HCT116 (cell line): ENCODE measurements at regions not wholly inside any gene's neighbourhood (a gene's known extent, or its start where the extent isn't known, plus 50 kb on each side); places are given as distances from the start of the nearest gene placed in this dataset.

Experiments
- ATAC-seq: fragments of 200-7000 bp; cut with Tn5 transposase; 2 replicates; pipeline ENCODE4 v1.9.1; 2020; ENCODE audit warnings: mild to moderate bottlenecking, moderate library complexity
- BruUV-seq: library from RNA; stranded (reverse); fragments of 400-500 nt; replicated peaks from 2 replicates; lab custom pipeline; 2021; lab: Mats Ljungman, UMichigan
- CTCF ChIA-PET: fragments of 300-600 bp; sonication (Branson Sonifier 250); formaldehyde crosslinking; loops from one replicate; lab custom pipeline; 2021; ENCODE audit warnings: antibody characterized with exemption; lab: Charles Lee
- POLR2A ChIA-PET: fragments of 300-600, 350-600 bp; sonication (Branson Sonifier 250); formaldehyde crosslinking; loops from one replicate; lab custom pipeline; 2021; ENCODE audit warnings: antibody characterized with exemption; lab: Charles Lee
- RAD21 ChIA-PET, 2 experiments: fragments of 300-600 bp; sonication (Branson Sonifier 250); formaldehyde crosslinking; loops; one replicate each; lab custom pipeline; 2023; ENCODE audit warnings: low total read pairs in 2 of 2; ENCODE audit not compliant: uncharacterized antibody in 2 of 2, unreplicated experiment in 2 of 2, low non-redundant PET in 1 of 2; lab: Charles Lee
- DNase-seq: peaks from one replicate; pipeline ENCODE4 v3.0.0-alpha.2; 2010; ENCODE audit warnings: low read depth, low spot score
- H2AFZ ChIP-seq: fragments of 200-600 bp; shearing (Covaris generic), sonication (generic); 2 replicates; pipeline ENCODE4 v1.6.1; 2017; ENCODE audit warnings: low read depth, mixed run types, mixed read lengths, antibody characterized with exemption, low read length; ENCODE audit not compliant: poor library complexity, severe bottlenecking
- H3K27ac ChIP-seq: 2 replicates; pipeline ENCODE4 v1.5.1; 2012; ENCODE audit warnings: low read depth, low read length
- H3K27me3 ChIP-seq: fragments of 200-600 bp; sonication (generic); 2 replicates; pipeline ENCODE4 v1.6.1; 2016; ENCODE audit warnings: mixed run types, low read length, mixed read lengths; ENCODE audit not compliant: insufficient read depth
- H3K36me3 ChIP-seq, 2 experiments: fragments of 200-500 bp in 1 of 2; fragments of 200-600 bp in 1 of 2; sonication (Bioruptor generic) in 1 of 2; sonication (generic) in 1 of 2; 2 replicates each; pipeline versions ENCODE4 v1.5.1 to v1.6.1; 2014 to 2016; ENCODE audit warnings: low read length in 2 of 2, inconsistent platforms in 1 of 2, mixed read lengths in 1 of 2, mixed run types in 1 of 2; ENCODE audit not compliant: insufficient read depth in 2 of 2, control insufficient read depth in 1 of 2
- H3K4me1 ChIP-seq, 2 experiments: fragments of 200-600 bp in 1 of 2; sonication (generic) in 1 of 2; 2 replicates each; pipeline versions ENCODE4 v1.5.1 to v1.6.1; 2012 to 2017; ENCODE audit warnings: low read length in 2 of 2, inconsistent platforms in 1 of 2, mild to moderate bottlenecking in 1 of 2, mixed read lengths in 1 of 2, mixed run types in 1 of 2, moderate library complexity in 1 of 2; ENCODE audit not compliant: insufficient read depth in 2 of 2, control insufficient read depth in 1 of 2
- H3K4me2 ChIP-seq: fragments of 200-600 bp; sonication (generic); 2 replicates; pipeline ENCODE4 v1.6.1; 2017; ENCODE audit warnings: mixed run types, low read length, mixed read lengths
- H3K4me3 ChIP-seq, 2 experiments: fragments of 200-600 bp in 1 of 2; sonication (generic) in 1 of 2; replicated peaks in 1 of 2; 2 replicates each; pipeline ENCODE4 v1.5.1; 2011 to 2016; ENCODE audit warnings: low read length in 2 of 2, control low read depth in 1 of 2, low read depth in 1 of 2, mild to moderate bottlenecking in 1 of 2, mixed read lengths in 1 of 2, mixed run types in 1 of 2
- H3K79me2 ChIP-seq: fragments of 200-600 bp; sonication (generic); 2 replicates; pipeline ENCODE4 v1.6.1; 2017; ENCODE audit warnings: mild to moderate bottlenecking, mixed run types, low read length, moderate library complexity, mixed read lengths; ENCODE audit not compliant: insufficient read depth
- H3K9ac ChIP-seq: fragments of 200-600 bp; sonication (generic); 2 replicates; pipeline ENCODE4 v1.6.1; 2016; ENCODE audit warnings: low read length, mixed read lengths
- H3K9me2 ChIP-seq: fragments of 200-600 bp; sonication (generic), shearing (Covaris generic); 2 replicates; pipeline ENCODE4 v1.6.1; 2017; ENCODE audit warnings: mixed run types, mild to moderate bottlenecking, moderate library complexity; ENCODE audit not compliant: insufficient read depth
- H3K9me3 ChIP-seq, 2 experiments: fragments of 200-500 bp in 1 of 2; fragments of 200-600 bp in 1 of 2; sonication (Bioruptor generic) in 1 of 2; sonication (generic) in 1 of 2; 2 replicates each; pipeline ENCODE4 v1.6.1; 2014 to 2017; ENCODE audit warnings: low read length in 2 of 2, mixed read lengths in 2 of 2, inconsistent platforms in 1 of 2, low read depth in 1 of 2, mild to moderate bottlenecking in 1 of 2, mixed run types in 1 of 2, moderate library complexity in 1 of 2; ENCODE audit not compliant: control insufficient read depth in 1 of 2, insufficient read depth in 1 of 2
- H4K20me1 ChIP-seq: fragments of 200-600 bp; sonication (generic), shearing (Covaris generic); 2 replicates; pipeline ENCODE4 v1.6.1; 2017; ENCODE audit warnings: mixed run types, mild to moderate bottlenecking, moderate library complexity; ENCODE audit not compliant: insufficient read depth
- CBX3 ChIP-seq: IDR thresholded peaks from 2 replicates; pipeline ENCODE4 v1.6.1; 2012; ENCODE audit warnings: low read depth
- EGR1 ChIP-seq: IDR thresholded peaks from 2 replicates; pipeline ENCODE4 v1.6.1; 2012; ENCODE audit warnings: low read depth
- EZH2 ChIP-seq: fragments of 200-600 bp; sonication (generic); IDR thresholded peaks from 2 replicates; pipeline ENCODE4 v1.6.1; 2017; ENCODE audit warnings: antibody characterized with exemption, mixed run types
- EZH2phosphoT487 ChIP-seq: fragments of 200-600 bp; IDR thresholded peaks from 2 replicates; pipeline ENCODE4 v1.6.1; 2018; ENCODE audit warnings: antibody characterized with exemption, borderline replicate concordance
- FOSL1 ChIP-seq: IDR thresholded peaks from 2 replicates; pipeline ENCODE4 v1.6.1; 2012; ENCODE audit warnings: low read depth
- JUND ChIP-seq: IDR thresholded peaks from 2 replicates; pipeline ENCODE4 v1.6.1; 2012
- POLR2AphosphoS5 ChIP-seq: IDR thresholded peaks from 2 replicates; pipeline ENCODE4 v1.6.1; 2011; ENCODE audit warnings: mild to moderate bottlenecking, low read depth, low read length, moderate library complexity
- RAD21 ChIP-seq: IDR thresholded peaks from 2 replicates; pipeline ENCODE4 v1.6.1; 2012; ENCODE audit warnings: low read depth, mild to moderate bottlenecking
- SP1 ChIP-seq: IDR thresholded peaks from 2 replicates; pipeline ENCODE4 v1.6.1; 2012; ENCODE audit warnings: low read depth
- SRF ChIP-seq: IDR thresholded peaks from 2 replicates; pipeline ENCODE4 v1.6.1; 2012; ENCODE audit warnings: low read depth
- TCF7L2 ChIP-seq: IDR thresholded peaks from 2 replicates; pipeline ENCODE4 v1.7.0; 2011; ENCODE audit warnings: borderline replicate concordance, inconsistent platforms; ENCODE audit not compliant: insufficient read depth, insufficient read length; ENCODE audit errors: extremely low read depth
- YY1 ChIP-seq: IDR thresholded peaks from 2 replicates; pipeline ENCODE4 v1.6.1; 2011; ENCODE audit warnings: low read length, low read depth, moderate library complexity, mild to moderate bottlenecking; ENCODE audit not compliant: insufficient replicate concordance; ENCODE audit errors: extremely low read depth
- ZFX ChIP-seq: fragments of 450-650 bp; IDR thresholded peaks from 2 replicates; pipeline ENCODE4 v1.6.1; 2017
- ZNF274 ChIP-seq: fragments of 200-500 bp; sonication (Bioruptor generic); IDR thresholded peaks from 2 replicates; pipeline ENCODE4 v1.6.1; 2014; ENCODE audit warnings: mild to moderate bottlenecking, low read depth, low read length, inconsistent platforms
- intact Hi-C: fragments of 100-400 bp; cut with micrococcal nuclease; formaldehyde crosslinking; loops from 2 replicates; pipeline ENCODE4 v1.10.0; 2022
- TF ChIP-seq, protein P1 (sequence below): IDR thresholded peaks from 2 replicates; pipeline ENCODE4 v1.6.1; 2011; ENCODE audit warnings: mild to moderate bottlenecking, low read length, moderate library complexity; ENCODE audit not compliant: insufficient replicate concordance; ENCODE audit errors: extremely low read depth
- TF ChIP-seq, protein P2 (sequence below), 3 experiments: fragments of 200-600 bp in 1 of 3; sonication (generic) in 1 of 3; IDR thresholded peaks in 2 of 3; conservative IDR thresholded peaks in 1 of 3; 2 replicates each; pipeline ENCODE4 v1.5.1; 2012 to 2017; ENCODE audit warnings: low read depth in 2 of 3, low read length in 2 of 3, antibody characterized with exemption in 1 of 3, borderline replicate concordance in 1 of 3, control low read depth in 1 of 3, mild to moderate bottlenecking in 1 of 3, mixed read lengths in 1 of 3, mixed run types in 1 of 3, moderate library complexity in 1 of 3; ENCODE audit not compliant: insufficient read depth in 1 of 3
- TF ChIP-seq, protein P3 (sequence below): IDR thresholded peaks from 2 replicates; pipeline ENCODE4 v1.6.1; 2012
- TF ChIP-seq, protein P4 (sequence below): IDR thresholded peaks from 2 replicates; pipeline ENCODE4 v1.6.1; 2012

DNA sequence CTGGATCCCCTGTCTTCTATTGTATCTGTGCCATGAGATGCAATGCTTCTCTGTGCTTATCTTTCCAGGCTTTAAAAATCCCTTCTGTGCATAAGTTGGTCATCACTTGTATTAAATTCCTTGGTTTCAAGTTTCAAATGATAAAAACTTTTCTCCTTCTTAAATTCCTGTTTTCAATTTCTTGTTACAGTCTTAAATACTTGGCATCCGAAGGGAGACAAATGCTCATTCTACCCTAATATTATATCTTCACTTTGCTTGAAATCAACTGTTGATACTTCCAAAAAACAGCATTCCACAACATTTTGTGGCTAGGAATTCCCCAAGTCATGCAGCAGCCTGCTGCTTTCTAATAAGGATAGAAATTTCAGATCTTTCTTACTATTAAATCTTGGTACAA is 413.2 kb upstream of the ACTBL2 start:
- H2AFZ ChIP-seq, result no peak overlapping the region

DNA sequence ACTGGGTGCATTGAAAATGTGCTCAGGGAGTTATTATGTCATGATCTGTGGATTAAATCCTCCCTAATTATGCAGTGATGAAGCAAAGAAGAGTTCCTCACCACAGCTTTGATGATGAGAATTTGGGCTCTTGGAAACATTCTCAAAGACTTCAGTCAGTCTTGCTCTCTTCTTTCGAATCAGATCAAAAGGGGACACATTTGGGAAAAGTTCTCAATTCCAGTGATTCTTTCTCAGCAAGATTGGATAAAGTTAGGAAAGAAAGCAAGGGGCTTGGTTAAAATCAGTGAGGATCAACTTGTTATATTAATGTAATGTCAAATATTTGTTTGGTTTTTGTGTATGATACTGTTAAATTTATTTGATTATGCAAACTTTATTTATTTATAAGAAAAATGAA is 411.3 kb upstream of the ACTBL2 start:
- Histone ChIP-seq H3K9ac (no peak overlapping the region), H3K4me1 (peaks cover 14% of the 10 kb centered on the region in 2 experiments), H3K9me2 (no peaks in the 10 kb centered on the region), H3K27me3 (no peaks in the 10 kb centered on the region), H2AFZ (no peak overlapping the region), H3K9me3 (no peaks in the 10 kb centered on the region), H3K4me3 (no peak overlapping the region), H3K79me2 (no peaks in the 10 kb centered on the region), H3K36me3 (no peaks in the 10 kb centered on the region), H4K20me1 (no peaks in the 10 kb centered on the region), H3K27ac (no peak overlapping the region), H3K4me2 (no peak overlapping the region)
- POLR2A ChIA-PET, result no interaction called here
- DNase-seq (no peak), ATAC-seq (no peak)
- CTCF ChIA-PET, result no interaction called here
- no TSS peak for BruUV-seq
- intact Hi-C loops, result no loop called here
- RAD21 ChIA-PET, result no interaction called here
- TF ChIP-seq SP1 (no peak), CBX3 (no peak), FOSL1 (no peak), EZH2phosphoT487 (no peak), TCF7L2 (no peak), ZFX (no peak), JUND (no peak), EGR1 (no peak), POLR2AphosphoS5 (no peak), SRF (no peak), RAD21 (no peak), ZNF274 (no peak)
- TF ChIP-seq, protein P1, sequence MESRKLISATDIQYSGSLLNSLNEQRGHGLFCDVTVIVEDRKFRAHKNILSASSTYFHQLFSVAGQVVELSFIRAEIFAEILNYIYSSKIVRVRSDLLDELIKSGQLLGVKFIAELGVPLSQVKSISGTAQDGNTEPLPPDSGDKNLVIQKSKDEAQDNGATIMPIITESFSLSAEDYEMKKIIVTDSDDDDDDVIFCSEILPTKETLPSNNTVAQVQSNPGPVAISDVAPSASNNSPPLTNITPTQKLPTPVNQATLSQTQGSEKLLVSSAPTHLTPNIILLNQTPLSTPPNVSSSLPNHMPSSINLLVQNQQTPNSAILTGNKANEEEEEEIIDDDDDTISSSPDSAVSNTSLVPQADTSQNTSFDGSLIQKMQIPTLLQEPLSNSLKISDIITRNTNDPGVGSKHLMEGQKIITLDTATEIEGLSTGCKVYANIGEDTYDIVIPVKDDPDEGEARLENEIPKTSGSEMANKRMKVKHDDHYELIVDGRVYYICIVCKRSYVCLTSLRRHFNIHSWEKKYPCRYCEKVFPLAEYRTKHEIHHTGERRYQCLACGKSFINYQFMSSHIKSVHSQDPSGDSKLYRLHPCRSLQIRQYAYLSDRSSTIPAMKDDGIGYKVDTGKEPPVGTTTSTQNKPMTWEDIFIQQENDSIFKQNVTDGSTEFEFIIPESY, result no peak
- TF ChIP-seq, protein P2, sequence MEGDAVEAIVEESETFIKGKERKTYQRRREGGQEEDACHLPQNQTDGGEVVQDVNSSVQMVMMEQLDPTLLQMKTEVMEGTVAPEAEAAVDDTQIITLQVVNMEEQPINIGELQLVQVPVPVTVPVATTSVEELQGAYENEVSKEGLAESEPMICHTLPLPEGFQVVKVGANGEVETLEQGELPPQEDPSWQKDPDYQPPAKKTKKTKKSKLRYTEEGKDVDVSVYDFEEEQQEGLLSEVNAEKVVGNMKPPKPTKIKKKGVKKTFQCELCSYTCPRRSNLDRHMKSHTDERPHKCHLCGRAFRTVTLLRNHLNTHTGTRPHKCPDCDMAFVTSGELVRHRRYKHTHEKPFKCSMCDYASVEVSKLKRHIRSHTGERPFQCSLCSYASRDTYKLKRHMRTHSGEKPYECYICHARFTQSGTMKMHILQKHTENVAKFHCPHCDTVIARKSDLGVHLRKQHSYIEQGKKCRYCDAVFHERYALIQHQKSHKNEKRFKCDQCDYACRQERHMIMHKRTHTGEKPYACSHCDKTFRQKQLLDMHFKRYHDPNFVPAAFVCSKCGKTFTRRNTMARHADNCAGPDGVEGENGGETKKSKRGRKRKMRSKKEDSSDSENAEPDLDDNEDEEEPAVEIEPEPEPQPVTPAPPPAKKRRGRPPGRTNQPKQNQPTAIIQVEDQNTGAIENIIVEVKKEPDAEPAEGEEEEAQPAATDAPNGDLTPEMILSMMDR (IDR thresholded peaks at IDR 0.05 in 2 of 3, conservative IDR thresholded peaks at IDR 0.05 in 1 of 3; ENCODE audit: borderline replicate concordance in 1 of 3, insufficient read depth in 1 of 3, low read depth in 2 of 3, low read length in 2 of 3), result no peak

More for the DNA sequence above, 413.2 kb upstream of the ACTBL2 start:
- H3K79me2 ChIP-seq, result no peaks in the 10 kb centered on the region
- H4K20me1 ChIP-seq, result no peaks in the 10 kb centered on the region
- no peaks in the 10 kb centered on the region for H3K9me3 ChIP-seq
- ChIA-PET CTCF (no interaction called here), RAD21 (no interaction called here), POLR2A (no interaction called here)
- TF ChIP-seq, protein P3, sequence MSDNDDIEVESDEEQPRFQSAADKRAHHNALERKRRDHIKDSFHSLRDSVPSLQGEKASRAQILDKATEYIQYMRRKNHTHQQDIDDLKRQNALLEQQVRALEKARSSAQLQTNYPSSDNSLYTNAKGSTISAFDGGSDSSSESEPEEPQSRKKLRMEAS, result no peak
- TF ChIP-seq EGR1 (no peak), EZH2 (no peak), TCF7L2 (no peak), ZFX (no peak), EZH2phosphoT487 (no peak), YY1 (no peak), JUND (no peak)
- TF ChIP-seq, protein P4, sequence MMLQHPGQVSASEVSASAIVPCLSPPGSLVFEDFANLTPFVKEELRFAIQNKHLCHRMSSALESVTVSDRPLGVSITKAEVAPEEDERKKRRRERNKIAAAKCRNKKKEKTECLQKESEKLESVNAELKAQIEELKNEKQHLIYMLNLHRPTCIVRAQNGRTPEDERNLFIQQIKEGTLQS, result no peak
- intact Hi-C loops, result no loop called here
- H3K4me3 ChIP-seq, result no peak overlapping the region
- no peak overlapping the region for H3K4me2 ChIP-seq
- no peak overlapping the region for H3K9ac ChIP-seq
- no peaks in the 10 kb centered on the region for H3K4me1 ChIP-seq
- no TSS peak for BruUV-seq
- no peak for DNase-seq
- H3K9me2 ChIP-seq, result no peaks in the 10 kb centered on the region
- no peaks in the 10 kb centered on the region for H3K36me3 ChIP-seq
- ATAC-seq, result no peak
- no peaks in the 10 kb centered on the region for H3K27me3 ChIP-seq
- no peak overlapping the region for H3K27ac ChIP-seq
